Breast epithelium (tissue), 3 donors: ENCODE measurements at regions not wholly inside any gene's neighbourhood (a gene's known extent, or its start where the extent isn't known, plus 50 kb on each side); places are given as distances from the start of the nearest gene placed in this dataset.

Source experiments
- CTCF ChIP-seq, 3 donors: fragments of 450-650 bp; IDR thresholded peaks; one replicate each; pipeline ENCODE4 v1.5.1; 2016 to 2017; ENCODE audit warnings: antibody characterized with exemption in 3 of 3, mild to moderate bottlenecking in 3 of 3, moderate library complexity in 3 of 3
- POLR2A ChIP-seq: fragments of 450-650 bp; IDR thresholded peaks from one replicate; pipeline ENCODE4 v1.6.1; 2016; ENCODE audit warnings: antibody characterized with exemption, mild to moderate bottlenecking, moderate library complexity
- POLR2AphosphoS5 ChIP-seq, 3 donors: sonication (generic); formaldehyde crosslinking; IDR thresholded peaks; one replicate each; pipeline ENCODE4 v1.6.1; 2017; ENCODE audit warnings: antibody characterized with exemption in 3 of 3

GRCh38 chr2:208781166-208781565, 374.6 kb downstream of the PTH2R start:
- TF ChIP-seq CTCF (IDR thresholded peaks at IDR 0.05) (no peak), POLR2A (no peak), POLR2AphosphoS5 (IDR thresholded peaks at IDR 0.05) (no peak)
